HEK293 (cell line): ENCODE measurements at regions not wholly inside any gene's neighbourhood (a gene's known extent, or its start where the extent isn't known, plus 50 kb on each side); places are given as distances from the start of the nearest gene placed in this dataset.

Experiments
- CTCF ChIA-PET: fragments of 350-600 bp; formaldehyde crosslinking; extraction: SDS; loops from one replicate; lab custom pipeline; 2021; ENCODE audit warnings: antibody characterized with exemption; lab: Yijun Ruan, JAX
- POLR2A ChIA-PET: fragments of 300-600 bp; formaldehyde crosslinking; extraction: SDS; loops from one replicate; lab custom pipeline; 2020; ENCODE audit warnings: antibody characterized with exemption, inconsistent platforms; lab: Yijun Ruan, JAX
- H3K27ac ChIP-seq: fragments of 200-500 bp; sonication (Bioruptor generic); 2 replicates; pipeline ENCODE4 v1.5.1; 2014; ENCODE audit warnings: low read depth, low read length, control low read depth, inconsistent platforms; ENCODE audit errors: extremely low read depth
- H3K36me3 ChIP-seq, 2 experiments: fragments of 200-500 bp in 1 of 2; sonication (Bioruptor generic) in 1 of 2; 1 replicate in 1 of 2; 2 replicates in 1 of 2; pipeline ENCODE4 v1.5.1; 2014 to 2017; ENCODE audit warnings: inconsistent platforms in 2 of 2, low read length in 2 of 2; ENCODE audit not compliant: control insufficient read depth in 2 of 2, insufficient read depth in 1 of 2
- H3K4me1 ChIP-seq: fragments of 200-500 bp; sonication (Bioruptor generic); 2 replicates; pipeline ENCODE4 v1.5.1; 2014; ENCODE audit warnings: mild to moderate bottlenecking, low read length, inconsistent platforms; ENCODE audit not compliant: control insufficient read depth, insufficient read depth
- H3K4me3 ChIP-seq: 2 replicates; pipeline ENCODE4 v1.5.1; 2011; ENCODE audit warnings: low read depth, mild to moderate bottlenecking, control low read depth, low read length, moderate library complexity
- H3K9me3 ChIP-seq: fragments of 200-500 bp; sonication (Bioruptor generic); 2 replicates; pipeline ENCODE4 v1.5.1; 2014; ENCODE audit warnings: low read depth, low read length, inconsistent platforms; ENCODE audit not compliant: control insufficient read depth, insufficient read depth
- BCL6B ChIP-seq: fragments of 450-650 bp; formaldehyde crosslinking; IDR thresholded peaks from 2 replicates; pipeline ENCODE4 v1.5.1; 2017; ENCODE audit warnings: missing biosample characterization, missing genetic modification characterization
- FEZF1 ChIP-seq: fragments of 450-650 bp; formaldehyde crosslinking; IDR thresholded peaks from 2 replicates; pipeline ENCODE4 v1.5.1; 2016; ENCODE audit warnings: missing biosample characterization, missing genetic modification characterization
- MZF1 ChIP-seq: fragments of 450-650 bp; formaldehyde crosslinking; IDR thresholded peaks from 2 replicates; pipeline ENCODE4 v1.5.1; 2017; ENCODE audit warnings: missing biosample characterization, missing genetic modification characterization, borderline replicate concordance
- OVOL3 ChIP-seq: fragments of 450-650 bp; formaldehyde crosslinking; IDR thresholded peaks from 2 replicates; pipeline ENCODE4 v1.5.1; 2016; ENCODE audit warnings: missing biosample characterization, missing genetic modification characterization
- PRDM4 ChIP-seq: fragments of 450-650 bp; formaldehyde crosslinking; IDR thresholded peaks from 2 replicates; pipeline ENCODE4 v1.5.1; 2017; ENCODE audit warnings: missing biosample characterization, missing genetic modification characterization
- RBAK ChIP-seq: fragments of 450-650 bp; formaldehyde crosslinking; IDR thresholded peaks from 2 replicates; pipeline ENCODE4 v1.5.1; 2016; ENCODE audit warnings: missing biosample characterization, missing genetic modification characterization
- SCRT2 ChIP-seq: fragments of 450-650 bp; formaldehyde crosslinking; IDR thresholded peaks from 2 replicates; pipeline ENCODE4 v1.5.1; 2016; ENCODE audit warnings: missing biosample characterization, missing genetic modification characterization
- SETDB1 ChIP-seq: IDR thresholded peaks from one replicate; pipeline ENCODE4 v1.6.1; 2017; ENCODE audit warnings: mild to moderate bottlenecking, low read length, moderate library complexity, mixed read lengths; ENCODE audit not compliant: insufficient read length
- TCF7L2 ChIP-seq: IDR thresholded peaks from 2 replicates; pipeline ENCODE4 v1.6.1; 2011; ENCODE audit warnings: low read depth, mild to moderate bottlenecking, inconsistent platforms, low read length, moderate library complexity, borderline replicate concordance
- TRIM28 ChIP-seq: IDR thresholded peaks from 2 replicates; pipeline ENCODE4 v1.6.1; 2011; ENCODE audit warnings: low read length, control low read depth, borderline replicate concordance
- ZBTB1 ChIP-seq: fragments of 450-650 bp; formaldehyde crosslinking; IDR thresholded peaks from 2 replicates; pipeline ENCODE4 v1.5.1; 2016; ENCODE audit warnings: missing biosample characterization, missing genetic modification characterization
- ZBTB21 ChIP-seq: fragments of 450-650 bp; formaldehyde crosslinking; IDR thresholded peaks from 2 replicates; pipeline ENCODE4 v1.5.1; 2017; ENCODE audit warnings: missing biosample characterization, missing genetic modification characterization
- ZEB2 ChIP-seq: fragments of 450-650 bp; formaldehyde crosslinking; IDR thresholded peaks from 2 replicates; pipeline ENCODE4 v1.5.1; 2016; ENCODE audit warnings: missing biosample characterization, missing genetic modification characterization
- ZFP3 ChIP-seq: fragments of 450-650 bp; formaldehyde crosslinking; IDR thresholded peaks from 2 replicates; pipeline ENCODE4 v1.5.1; 2016; ENCODE audit warnings: low read depth, missing biosample characterization, missing genetic modification characterization
- ZNF248 ChIP-seq: fragments of 450-650 bp; formaldehyde crosslinking; IDR thresholded peaks from 2 replicates; pipeline ENCODE4 v1.5.1; 2017; ENCODE audit warnings: missing biosample characterization, missing genetic modification characterization
- ZNF274 ChIP-seq, 2 experiments: fragments of 200-500 bp in 1 of 2; fragments of 450-650 bp in 1 of 2; sonication (Bioruptor generic) in 1 of 2; formaldehyde crosslinking in 1 of 2; IDR thresholded peaks; 2 replicates each; pipeline versions ENCODE4 v1.5.1 to v1.6.1; 2014 to 2016; ENCODE audit warnings: borderline replicate concordance in 1 of 2, inconsistent platforms in 1 of 2, low read length in 1 of 2, missing biosample characterization in 1 of 2, missing genetic modification characterization in 1 of 2
- ZNF292 ChIP-seq: fragments of 450-650 bp; formaldehyde crosslinking; IDR thresholded peaks from 2 replicates; pipeline ENCODE4 v1.5.1; 2016; ENCODE audit warnings: low read depth, missing biosample characterization, missing genetic modification characterization, borderline replicate concordance
- ZNF433 ChIP-seq: fragments of 450-650 bp; formaldehyde crosslinking; IDR thresholded peaks from 2 replicates; pipeline ENCODE4 v1.5.1; 2016; ENCODE audit warnings: missing biosample characterization, missing genetic modification characterization, low read depth
- ZNF473 ChIP-seq: fragments of 450-650 bp; formaldehyde crosslinking; IDR thresholded peaks from 2 replicates; pipeline ENCODE4 v1.5.1; 2017; ENCODE audit warnings: missing biosample characterization, missing genetic modification characterization
- ZNF488 ChIP-seq: fragments of 450-650 bp; formaldehyde crosslinking; IDR thresholded peaks from 2 replicates; pipeline ENCODE4 v1.5.1; 2016; ENCODE audit warnings: missing biosample characterization, missing genetic modification characterization
- ZNF530 ChIP-seq: fragments of 450-650 bp; formaldehyde crosslinking; IDR thresholded peaks from 2 replicates; pipeline ENCODE4 v1.5.1; 2016; ENCODE audit warnings: low read depth, missing biosample characterization, missing genetic modification characterization
- ZNF548 ChIP-seq: fragments of 450-650 bp; formaldehyde crosslinking; IDR thresholded peaks from 2 replicates; pipeline ENCODE4 v1.5.1; 2016; ENCODE audit warnings: missing biosample characterization, missing genetic modification characterization
- ZNF549 ChIP-seq: fragments of 450-650 bp; IDR thresholded peaks from 2 replicates; pipeline ENCODE4 v1.5.1; 2018; ENCODE audit warnings: missing biosample characterization, missing genetic modification characterization, mild to moderate bottlenecking, inconsistent platforms, moderate library complexity
- ZNF600 ChIP-seq: fragments of 450-650 bp; formaldehyde crosslinking; IDR thresholded peaks from 2 replicates; pipeline ENCODE4 v1.5.1; 2016; ENCODE audit warnings: missing biosample characterization, missing genetic modification characterization
- ZNF623 ChIP-seq: fragments of 450-650 bp; formaldehyde crosslinking; IDR thresholded peaks from 2 replicates; pipeline ENCODE4 v1.5.1; 2016; ENCODE audit warnings: missing biosample characterization, missing genetic modification characterization
- ZNF624 ChIP-seq: fragments of 450-650 bp; formaldehyde crosslinking; IDR thresholded peaks from 2 replicates; pipeline ENCODE4 v1.5.1; 2017; ENCODE audit warnings: missing biosample characterization, missing genetic modification characterization
- ZNF664 ChIP-seq: fragments of 450-650 bp; formaldehyde crosslinking; IDR thresholded peaks from 2 replicates; pipeline ENCODE4 v1.5.1; 2016; ENCODE audit warnings: missing biosample characterization, missing genetic modification characterization
- ZNF704 ChIP-seq: fragments of 450-650 bp; formaldehyde crosslinking; IDR thresholded peaks from 2 replicates; pipeline ENCODE4 v1.5.1; 2016; ENCODE audit warnings: missing biosample characterization, missing genetic modification characterization
- ZNF76 ChIP-seq: fragments of 450-650 bp; formaldehyde crosslinking; IDR thresholded peaks from 2 replicates; pipeline ENCODE4; 2016; ENCODE audit warnings: low read depth, missing biosample characterization, missing genetic modification characterization, borderline replicate concordance
- ZNF837 ChIP-seq: fragments of 450-650 bp; formaldehyde crosslinking; IDR thresholded peaks from 2 replicates; pipeline ENCODE4 v1.5.1; 2016; ENCODE audit warnings: missing biosample characterization, missing genetic modification characterization

- TF ChIP-seq ZNF704 (tag by site-specific recombination) (no peak), ZNF624 (tag by site-specific recombination) (no peak), ZNF664 (tag by site-specific recombination) (no peak), ZNF473 (no peak), ZNF549 (tag by site-specific recombination) (no peak), ZFP3 (tag by site-specific recombination) (no peak), ZNF600 (tag by site-specific recombination) (no peak), MZF1 (tag by site-specific recombination) (no peak)
These were observed 167.0 kb downstream of the GATA3 start (continued) for GRCh38 chr10:8221451-8221850.

- Histone ChIP-seq H3K27ac (no peak overlapping the region), H3K9me3 (no peaks in the 10 kb centered on the region), H3K4me1 (0 out of 2 replicates have a peak, but pooled peaks cover 6% of the 10 kb centered on the region), H3K4me3 (no peak overlapping the region), H3K36me3 (no peaks in the 10 kb centered on the region)
- TF ChIP-seq PRDM4 (tag by site-specific recombination) (peak; percentile 32; the same call in 1 of the 2 replicates), ZNF292 (no peak)
- ChIA-PET POLR2A (no interaction called here), CTCF (no interaction called here)
These were observed 170.1 kb downstream of the GATA3 start for GRCh38 chr10:8224591-8224990.

- ChIA-PET CTCF (no interaction called here), POLR2A (no interaction called here)
- 0 out of 2 replicates have a peak, but pooled peaks cover 6% of the 10 kb centered on the region for H3K4me1 ChIP-seq
- H3K9me3 ChIP-seq: no peaks in the 10 kb centered on the region
- no peak overlapping the region for H3K27ac ChIP-seq
- no peaks in the 10 kb centered on the region for H3K36me3 ChIP-seq
- H3K4me3 ChIP-seq: no peak overlapping the region
- TF ChIP-seq ZNF76 (tag by site-specific recombination) (no peak), TRIM28 (no peak), ZNF623 (tag by site-specific recombination) (no peak), FEZF1 (tag by site-specific recombination) (peak; percentile 100), ZBTB21 (tag by site-specific recombination) (no peak), ZNF600 (tag by site-specific recombination) (0 out of 2 replicates have a peak, but pooled peaks have one; percentile 10), ZNF837 (tag by site-specific recombination) (no peak), ZNF248 (tag by site-specific recombination) (no peak), BCL6B (no peak), SETDB1 (no peak), TCF7L2 (no peak), ZNF433 (tag by site-specific recombination) (no peak), ZNF530 (tag by site-specific recombination) (no peak), ZBTB1 (tag by site-specific recombination) (no peak), ZEB2 (tag by site-specific recombination) (no peak), ZNF488 (tag by site-specific recombination) (no peak), ZNF548 (tag by site-specific recombination) (no peak), ZNF274 (IDR thresholded peaks at IDR 0.05; ENCODE audit: low read length) (no peak), ZNF274 (tag by site-specific recombination; IDR thresholded peaks at IDR 0.05; ENCODE audit: borderline replicate concordance) (no peak), RBAK (no peak), OVOL3 (tag by site-specific recombination) (peak; percentile 74), SCRT2 (no peak)
These were observed 170.7 kb downstream of the GATA3 start for GRCh38 chr10:8225187-8225586.
